ENCODE measurements at regions not wholly inside any gene's neighbourhood (a gene's known extent, or its start where the extent isn't known, plus 50 kb on each side); places are given as distances from the start of the nearest gene placed in this dataset.

- no peak for DNase-seq
Observed at GRCh38 chr1:54497338-54497737, 50.7 kb upstream of the ACOT11 start.

- DNase-seq, result no peak
Observed at GRCh38 chr1:54495954-54496353, 52.1 kb upstream of the ACOT11 start.

GRCh38 chr1:54493608-54494007, 54.4 kb upstream of the ACOT11 start:
- no peak for DNase-seq

- no peak for DNase-seq
Observed at GRCh38 chr1:54490361-54491248, 57.4 kb upstream of the ACOT11 start.

DNA sequence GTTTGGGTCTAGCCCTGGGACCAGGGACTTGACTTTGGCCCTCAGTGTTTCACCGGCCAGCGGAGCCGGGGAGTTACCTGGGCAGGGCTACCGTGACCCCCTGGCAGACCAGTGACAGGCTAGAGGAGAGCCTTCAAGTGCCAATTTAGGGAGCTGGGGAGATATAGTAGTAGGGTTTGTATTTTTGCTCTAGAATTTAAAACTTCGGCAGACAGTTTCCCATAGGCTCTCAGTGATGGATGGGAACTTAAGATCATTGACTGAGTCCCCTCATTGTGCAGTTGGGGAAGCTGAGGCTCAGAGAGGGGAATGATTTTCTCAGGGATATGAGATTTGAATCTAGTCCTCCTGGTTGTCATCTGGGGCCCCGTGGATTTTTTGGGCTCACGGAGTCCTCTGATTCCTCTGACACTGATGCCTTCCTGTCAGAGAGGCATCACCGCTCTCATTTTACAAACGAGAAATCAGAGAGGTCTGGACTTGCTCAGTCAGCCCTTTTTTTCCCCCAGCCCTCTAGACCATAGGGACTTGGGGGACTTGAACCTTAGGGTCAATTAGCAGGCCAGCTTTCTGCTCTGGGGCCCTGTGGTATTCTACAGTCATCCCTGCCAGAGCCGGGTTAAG, 58.3 kb upstream of the ACOT11 start:
- no peak for DNase-seq

GRCh38 chr1:54488779-54489626, 59.0 kb upstream of the ACOT11 start:
- DNase-seq, result peak; percentile 58

GRCh38 chr1:54488065-54488750, 59.8 kb upstream of the ACOT11 start:
- DNase-seq, result peak; percentile 62

- DNase-seq, result no peak
Observed at GRCh38 chr1:54487571-54488050, 60.4 kb upstream of the ACOT11 start.

DNA sequence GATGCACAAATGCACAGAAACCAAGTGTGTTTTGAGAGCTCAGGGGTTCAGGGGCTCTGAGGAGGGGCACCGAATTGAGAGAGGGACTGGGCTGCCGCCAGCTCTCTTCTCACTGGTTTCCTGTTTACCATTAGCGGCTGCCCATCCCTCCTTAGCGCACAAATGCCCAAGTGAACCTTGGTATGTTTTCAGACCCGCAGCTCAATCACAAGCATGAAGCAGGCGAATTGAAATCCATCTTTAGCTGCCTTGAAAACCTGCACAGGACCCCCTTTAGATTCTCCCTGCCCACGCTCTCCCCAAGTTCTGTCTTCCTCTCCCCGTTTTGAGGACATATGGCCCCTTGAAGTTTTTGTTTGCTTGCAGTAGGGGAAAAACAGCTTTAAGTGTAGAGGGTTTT, 61.1 kb upstream of the ACOT11 start:
- DNase-seq, result no peak

DNA sequence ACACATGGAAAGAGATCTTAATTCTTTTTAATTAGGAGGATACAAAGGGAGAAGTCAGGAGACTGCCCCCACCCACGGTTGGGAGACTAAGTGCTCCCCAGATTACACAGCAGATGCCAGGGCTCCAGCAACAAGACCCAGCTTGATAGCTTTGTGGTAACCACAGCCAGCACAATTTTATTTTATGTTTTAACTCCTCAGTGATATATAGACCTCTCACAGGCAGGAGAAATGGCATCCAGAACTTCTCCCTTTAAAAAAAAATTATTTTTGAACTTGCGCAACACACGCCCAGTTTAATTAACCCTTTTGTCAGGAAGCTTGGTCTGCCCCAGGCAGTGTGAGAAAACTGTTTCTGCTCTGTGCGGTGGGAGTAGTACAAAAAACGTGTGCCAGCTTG, 62.6 kb upstream of the ACOT11 start:
- no peak for DNase-seq

GRCh38 chr1:54483875-54484437, 64.1 kb upstream of the ACOT11 start:
- no peak for DNase-seq

GRCh38 chr1:54481201-54481884, 66.7 kb upstream of the ACOT11 start:
- no peak for DNase-seq

GRCh38 chr1:54480525-54480848, 67.5 kb upstream of the ACOT11 start:
- no peak for DNase-seq

DNA sequence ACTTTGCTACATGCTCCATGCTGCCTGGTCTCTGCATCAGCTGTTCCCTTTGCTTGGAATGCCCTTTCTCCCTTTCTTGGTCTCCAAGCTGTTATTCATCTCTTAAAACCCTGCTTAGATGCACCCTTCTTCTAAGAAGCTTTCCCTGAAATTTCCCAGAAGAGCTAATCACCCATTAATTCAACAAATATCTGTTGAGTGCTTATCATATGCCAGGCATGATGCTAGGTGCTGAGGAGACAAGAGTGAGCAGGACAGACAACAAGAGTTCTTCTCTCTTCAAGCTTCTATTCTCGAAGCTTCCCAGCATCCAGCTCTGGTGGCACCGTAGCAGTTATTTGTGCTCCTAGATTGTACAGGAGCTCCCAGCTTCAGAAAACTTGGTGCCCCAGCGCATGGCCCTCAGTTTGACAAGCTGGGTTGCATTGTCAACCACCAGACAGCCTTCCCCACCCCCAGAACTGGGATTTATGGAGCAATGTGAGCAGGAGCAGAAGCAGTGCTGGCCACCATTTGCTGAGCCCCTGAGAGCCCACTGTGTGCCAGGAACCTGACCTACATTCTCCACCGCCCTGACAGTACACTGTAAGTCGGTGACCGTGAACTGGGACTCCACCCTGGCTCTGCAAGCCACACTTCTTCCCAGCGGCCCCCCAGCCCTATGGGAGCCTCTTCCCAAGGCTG, 68.0 kb upstream of the ACOT11 start:
- DNase-seq, result no peak

GRCh38 chr1:54479251-54479650, 68.8 kb upstream of the ACOT11 start:
- DNase-seq, result no peak

GRCh38 chr1:54477153-54477561, 70.9 kb upstream of the ACOT11 start:
- no peak for DNase-seq

- DNase-seq, result no peak
Observed at GRCh38 chr1:54476530-54477109, 70.4 kb upstream of the SSBP3 start.

DNA sequence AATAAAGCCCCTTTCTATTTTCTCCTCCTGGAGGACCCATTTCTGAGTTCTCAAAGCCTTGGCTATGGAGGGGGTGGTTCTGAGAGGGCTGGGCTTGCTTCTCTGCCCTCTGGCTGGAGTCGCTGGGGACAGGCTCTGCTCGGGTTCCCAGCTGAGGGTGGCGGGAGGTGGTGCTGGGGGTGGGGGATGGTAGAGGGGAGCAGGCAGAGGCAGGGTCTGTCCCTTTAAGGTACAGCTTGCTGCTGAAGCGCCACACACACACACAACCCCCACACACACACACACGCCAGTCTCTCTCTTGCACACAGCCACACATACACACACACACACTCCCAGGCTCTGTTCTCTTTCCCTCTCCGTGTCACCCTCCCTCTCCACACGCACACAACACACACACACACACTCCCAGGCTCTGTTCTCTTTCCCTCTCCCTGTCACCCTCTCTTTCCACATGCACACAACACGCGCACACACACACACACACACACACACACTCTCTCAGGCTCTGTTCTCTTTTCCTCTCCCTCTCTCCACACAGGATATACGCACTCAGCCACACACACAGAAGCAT, 69.8 kb upstream of the SSBP3 start:
- DNase-seq, result no peak

GRCh38 chr1:54475357-54475881, 69.2 kb upstream of the SSBP3 start:
- DNase-seq, result peak; percentile 21
